OCI-LY7 (cell line): ENCODE measurements at regions not wholly inside any gene's neighbourhood (a gene's known extent, or its start where the extent isn't known, plus 50 kb on each side); places are given as distances from the start of the nearest gene placed in this dataset.
"Not testable (repeated sequence)": the region's sequence is repeated elsewhere in the genome, so short reads cannot be mapped to it uniquely, and the experiment has no call there.

Experiments
- CTCF ChIP-seq: fragments of 200-600 bp; sonication (generic); conservative IDR thresholded peaks from 2 replicates; pipeline ENCODE4 v1.5.1; 2014; ENCODE audit warnings: mild to moderate bottlenecking, antibody characterized with exemption, low read length, moderate library complexity, mixed read lengths
- EZH2phosphoT487 ChIP-seq: fragments of 200-600 bp; sonication (generic); IDR thresholded peaks from 2 replicates; pipeline ENCODE4 v1.6.1; 2018; ENCODE audit warnings: low read depth, borderline replicate concordance, mild to moderate bottlenecking, mixed run types, antibody characterized with exemption, low read length, moderate library complexity, mixed read lengths

- not testable (repeated sequence) for TF ChIP-seq CTCF, EZH2phosphoT487
Observed at GRCh38 chr2:199033761-199034160, 424.0 kb downstream of the SATB2 start.
